GM12878 (cell line): ENCODE measurements at regions not wholly inside any gene's neighbourhood (a gene's known extent, or its start where the extent isn't known, plus 50 kb on each side); places are given as distances from the start of the nearest gene placed in this dataset.

Experiments
- ATAC-seq: fragments of 200-7000 bp; cut with Tn5 transposase; 3 replicates; pipeline ENCODE4 v1.9.1; 2020; ENCODE audit warnings: mild to moderate bottlenecking, moderate library complexity
- BruUV-seq: library from RNA; stranded (reverse); fragments of 400-500 nt; replicated peaks from 2 replicates; lab custom pipeline; 2021; lab: Mats Ljungman, UMichigan
- CTCF ChIA-PET: fragments of 300-600 bp; sonication (Branson Sonifier 250); formaldehyde crosslinking; extraction: SDS; loops from one replicate; lab custom pipeline; 2021; ENCODE audit warnings: inconsistent platforms; lab: Yijun Ruan, JAX
- POLR2A ChIA-PET: fragments of 350-600 bp; formaldehyde crosslinking; extraction: SDS; loops from one replicate; lab custom pipeline; 2021; ENCODE audit warnings: inconsistent platforms; lab: Charles Lee
- RAD21 ChIA-PET: fragments of 300-600 bp; sonication (Branson Sonifier 250); formaldehyde crosslinking; loops from one replicate; lab custom pipeline; 2023; ENCODE audit warnings: antibody characterized with exemption; ENCODE audit not compliant: unreplicated experiment; lab: Charles Lee
- SMC1A ChIA-PET: fragments of 300-600 bp; sonication (Branson Sonifier 250); formaldehyde crosslinking; loops from one replicate; lab custom pipeline; 2023; ENCODE audit not compliant: unreplicated experiment, uncharacterized antibody; lab: Charles Lee
- DNase-seq: peaks from one replicate; pipeline ENCODE4 v3.0.0-alpha.2; 2011; ENCODE audit warnings: low read depth, low spot score
- FAIRE-seq: peaks from 3 replicates; lab custom pipeline; 2011; peaks lifted over from hg19 to GRCh38; lab: Jason Lieb, UNC
- H2AFZ ChIP-seq: 2 replicates; pipeline ENCODE4 v1.6.0; 2011; ENCODE audit warnings: low read depth, low read length, control low read depth; ENCODE audit not compliant: control insufficient read depth
- H3K27ac ChIP-seq: 2 replicates; pipeline ENCODE4 v1.5.1; 2011; ENCODE audit warnings: control low read depth; ENCODE audit not compliant: control insufficient read depth, insufficient read depth
- H3K27me3 ChIP-seq, 2 experiments: replicated peaks in 1 of 2; 2 replicates each; pipeline versions ENCODE4 v1.6.0 to v1.6.1; 2011; ENCODE audit warnings: low read length in 1 of 2; ENCODE audit not compliant: control insufficient read depth in 2 of 2, insufficient read depth in 2 of 2
- H3K36me3 ChIP-seq, 2 experiments: 2 replicates each; pipeline ENCODE4 v1.5.1; 2011; ENCODE audit warnings: low read length in 1 of 2; ENCODE audit not compliant: control insufficient read depth in 2 of 2, insufficient read depth in 2 of 2
- H3K4me1 ChIP-seq: 2 replicates; pipeline ENCODE4 v1.6.1; 2011; ENCODE audit warnings: mild to moderate bottlenecking, low read length, moderate library complexity, mixed read lengths; ENCODE audit not compliant: control insufficient read depth, insufficient read depth
- H3K4me2 ChIP-seq: 2 replicates; pipeline ENCODE4 v1.6.0; 2011; ENCODE audit warnings: control low read depth; ENCODE audit not compliant: control insufficient read depth, insufficient read depth
- H3K4me3 ChIP-seq: fragments of 200-600 bp; sonication (generic); 2 replicates; pipeline ENCODE4 v1.5.1; 2016
- H3K79me2 ChIP-seq: 2 replicates; pipeline ENCODE4 v1.6.0; 2011; ENCODE audit warnings: low read length; ENCODE audit not compliant: control insufficient read depth, insufficient read depth
- H3K9ac ChIP-seq: 2 replicates; pipeline ENCODE4 v1.8.0; 2011; ENCODE audit warnings: low read length, control low read depth, mixed read lengths; ENCODE audit not compliant: control insufficient read depth, insufficient read depth
- H3K9me3 ChIP-seq: replicated peaks from 3 replicates; pipeline ENCODE4 v1.5.1; 2011; ENCODE audit warnings: mild to moderate bottlenecking, low read length; ENCODE audit not compliant: control insufficient read depth, insufficient read depth
- H4K20me1 ChIP-seq: 2 replicates; pipeline ENCODE4 v1.6.0; 2011; ENCODE audit not compliant: control insufficient read depth, insufficient read depth
- BRCA1 ChIP-seq: IDR thresholded peaks from 2 replicates; pipeline ENCODE4 v1.6.1; 2011; ENCODE audit warnings: low read depth, low read length, improper control_type of control experiment
- IKZF2 ChIP-seq, 2 experiments: fragments of 450-650 bp; IDR thresholded peaks; 2 replicates each; pipeline ENCODE4 v1.6.1; 2017; ENCODE audit warnings: mild to moderate bottlenecking in 2 of 2, moderate library complexity in 2 of 2
- JUNB ChIP-seq: IDR thresholded peaks from 2 replicates; pipeline ENCODE4 v1.6.1; 2016; ENCODE audit warnings: antibody characterized with exemption, mild to moderate bottlenecking
- NFXL1 ChIP-seq: fragments of 450-650 bp; IDR thresholded peaks from 2 replicates; pipeline ENCODE4 v1.6.1; 2017; ENCODE audit warnings: antibody characterized with exemption, mild to moderate bottlenecking, borderline replicate concordance
- POLR2AphosphoS5 ChIP-seq: IDR thresholded peaks from 2 replicates; pipeline ENCODE4 v1.6.1; 2011; ENCODE audit warnings: mild to moderate bottlenecking, low read length, inconsistent platforms
- SIN3A ChIP-seq: IDR thresholded peaks from 2 replicates; pipeline ENCODE4 v1.6.1; 2012; ENCODE audit warnings: low read depth, low read length, improper control_type of control experiment
- SIX5 ChIP-seq: IDR thresholded peaks from 2 replicates; pipeline ENCODE4 v1.6.1; 2011; ENCODE audit warnings: mild to moderate bottlenecking, low read depth, low read length, moderate library complexity; ENCODE audit not compliant: severe bottlenecking
- WGBS: methylation state at CpG from one replicate; pipeline ENCODE4 v1.1.6; 2016; ENCODE audit warnings: low lambda C conversion rate; ENCODE audit not compliant: insufficient replicate concordance, insufficient coverage; ENCODE audit errors: missing lambda C conversion rate; 5-methylcytosine and 5-hydroxymethylcytosine counted together
- in situ Hi-C: fragments of 300-500 bp; cut with MboI; formaldehyde crosslinking; loops from 9 replicates; pipeline ENCODE4 v1.14.3; 2018; ENCODE audit warnings: mixed read lengths
- intact Hi-C: fragments of 100-400 bp; cut with micrococcal nuclease; formaldehyde crosslinking; loops from one replicate; pipeline ENCODE4 v1.14.2; 2022; ENCODE audit not compliant: unreplicated experiment
- TF ChIP-seq, protein P1 (sequence below): fragments of 450-650 bp; IDR thresholded peaks from 2 replicates; pipeline ENCODE4 v1.6.1; 2016; ENCODE audit warnings: mild to moderate bottlenecking
- TF ChIP-seq, protein P2 (sequence below): fragments of 450-650 bp; IDR thresholded peaks from 2 replicates; pipeline ENCODE4 v1.6.1; 2017; ENCODE audit warnings: mild to moderate bottlenecking, moderate library complexity
- TF ChIP-seq, protein P3 (sequence below): IDR thresholded peaks from 2 replicates; pipeline ENCODE4 v1.6.1; 2012; ENCODE audit warnings: low read depth, low read length, improper control_type of control experiment
- TF ChIP-seq, protein P4 (sequence below): fragments of 450-650 bp; IDR thresholded peaks from 2 replicates; pipeline ENCODE4 v1.6.1; 2017; ENCODE audit warnings: mild to moderate bottlenecking, low read depth, inconsistent platforms; ENCODE audit not compliant: poor library complexity, severe bottlenecking

DNA sequence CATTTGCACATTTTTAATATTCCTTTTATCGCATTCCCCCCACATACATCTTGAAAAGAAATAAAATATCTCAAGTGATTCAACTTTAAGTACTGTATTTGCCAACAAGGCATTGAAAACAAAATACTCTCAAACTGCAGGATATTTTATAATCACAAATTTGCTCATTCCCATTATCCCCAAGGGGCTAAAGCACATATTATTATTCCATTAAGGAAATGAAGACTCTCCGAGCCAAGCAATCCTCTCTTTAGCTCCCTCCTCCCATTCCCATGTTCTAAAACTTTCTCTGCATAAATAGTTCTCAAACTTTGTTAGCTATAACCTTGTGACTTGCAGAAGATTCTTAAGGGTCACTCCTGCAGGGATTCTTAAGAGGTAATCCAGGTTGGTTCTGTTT lies 436.8 kb downstream of the KCNJ2 start (continued):
- TF ChIP-seq IKZF2 (IDR thresholded peaks at IDR 0.05) (no peak), JUNB (no peak), NFXL1 (no peak)
- TF ChIP-seq, protein P1, sequence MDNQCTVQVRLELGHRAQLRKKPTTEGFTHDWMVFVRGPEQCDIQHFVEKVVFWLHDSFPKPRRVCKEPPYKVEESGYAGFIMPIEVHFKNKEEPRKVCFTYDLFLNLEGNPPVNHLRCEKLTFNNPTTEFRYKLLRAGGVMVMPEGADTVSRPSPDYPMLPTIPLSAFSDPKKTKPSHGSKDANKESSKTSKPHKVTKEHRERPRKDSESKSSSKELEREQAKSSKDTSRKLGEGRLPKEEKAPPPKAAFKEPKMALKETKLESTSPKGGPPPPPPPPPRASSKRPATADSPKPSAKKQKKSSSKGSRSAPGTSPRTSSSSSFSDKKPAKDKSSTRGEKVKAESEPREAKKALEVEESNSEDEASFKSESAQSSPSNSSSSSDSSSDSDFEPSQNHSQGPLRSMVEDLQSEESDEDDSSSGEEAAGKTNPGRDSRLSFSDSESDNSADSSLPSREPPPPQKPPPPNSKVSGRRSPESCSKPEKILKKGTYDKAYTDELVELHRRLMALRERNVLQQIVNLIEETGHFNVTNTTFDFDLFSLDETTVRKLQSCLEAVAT: no peak
- TF ChIP-seq, protein P2, sequence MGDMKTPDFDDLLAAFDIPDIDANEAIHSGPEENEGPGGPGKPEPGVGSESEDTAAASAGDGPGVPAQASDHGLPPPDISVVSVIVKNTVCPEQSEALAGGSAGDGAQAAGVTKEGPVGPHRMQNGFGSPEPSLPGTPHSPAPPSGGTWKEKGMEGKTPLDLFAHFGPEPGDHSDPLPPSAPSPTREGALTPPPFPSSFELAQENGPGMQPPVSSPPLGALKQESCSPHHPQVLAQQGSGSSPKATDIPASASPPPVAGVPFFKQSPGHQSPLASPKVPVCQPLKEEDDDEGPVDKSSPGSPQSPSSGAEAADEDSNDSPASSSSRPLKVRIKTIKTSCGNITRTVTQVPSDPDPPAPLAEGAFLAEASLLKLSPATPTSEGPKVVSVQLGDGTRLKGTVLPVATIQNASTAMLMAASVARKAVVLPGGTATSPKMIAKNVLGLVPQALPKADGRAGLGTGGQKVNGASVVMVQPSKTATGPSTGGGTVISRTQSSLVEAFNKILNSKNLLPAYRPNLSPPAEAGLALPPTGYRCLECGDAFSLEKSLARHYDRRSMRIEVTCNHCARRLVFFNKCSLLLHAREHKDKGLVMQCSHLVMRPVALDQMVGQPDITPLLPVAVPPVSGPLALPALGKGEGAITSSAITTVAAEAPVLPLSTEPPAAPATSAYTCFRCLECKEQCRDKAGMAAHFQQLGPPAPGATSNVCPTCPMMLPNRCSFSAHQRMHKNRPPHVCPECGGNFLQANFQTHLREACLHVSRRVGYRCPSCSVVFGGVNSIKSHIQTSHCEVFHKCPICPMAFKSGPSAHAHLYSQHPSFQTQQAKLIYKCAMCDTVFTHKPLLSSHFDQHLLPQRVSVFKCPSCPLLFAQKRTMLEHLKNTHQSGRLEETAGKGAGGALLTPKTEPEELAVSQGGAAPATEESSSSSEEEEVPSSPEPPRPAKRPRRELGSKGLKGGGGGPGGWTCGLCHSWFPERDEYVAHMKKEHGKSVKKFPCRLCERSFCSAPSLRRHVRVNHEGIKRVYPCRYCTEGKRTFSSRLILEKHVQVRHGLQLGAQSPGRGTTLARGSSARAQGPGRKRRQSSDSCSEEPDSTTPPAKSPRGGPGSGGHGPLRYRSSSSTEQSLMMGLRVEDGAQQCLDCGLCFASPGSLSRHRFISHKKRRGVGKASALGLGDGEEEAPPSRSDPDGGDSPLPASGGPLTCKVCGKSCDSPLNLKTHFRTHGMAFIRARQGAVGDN: no peak
- TF ChIP-seq, all 136 proteins: peak for 0

DNA sequence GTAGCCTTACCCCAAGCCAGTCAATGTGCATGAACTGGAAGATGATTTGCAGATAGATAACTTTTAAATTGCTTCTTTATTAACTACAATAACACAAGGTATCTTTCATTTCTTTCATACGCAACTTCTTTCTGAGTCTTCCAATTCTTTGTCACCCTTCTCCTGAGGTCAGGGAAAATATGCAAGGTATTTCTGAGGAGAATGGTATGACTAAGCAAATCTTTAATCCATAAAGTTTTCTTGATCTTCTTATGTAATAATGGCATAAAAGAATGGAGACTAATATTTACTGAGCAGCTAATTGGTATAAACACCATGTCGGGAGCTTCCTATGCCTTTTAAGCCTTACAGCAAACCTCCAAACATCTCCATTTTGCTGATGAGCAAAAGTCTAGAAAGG lies 438.9 kb downstream of the KCNJ2 start:
- Histone ChIP-seq H4K20me1 (no peaks in the 10 kb centered on the region; the same call in 1 of the 2 replicates), H2AFZ (no peak overlapping the region), H3K27ac (no peak overlapping the region), H3K36me3 (no peaks in the 10 kb centered on the region), H3K4me1 (no peaks in the 10 kb centered on the region), H3K9me3 (no peaks in the 10 kb centered on the region), H3K27me3 (no peaks in the 10 kb centered on the region), H3K4me2 (no peak overlapping the region), H3K9ac (no peak overlapping the region), H3K4me3 (no peak overlapping the region), H3K79me2 (no peaks in the 10 kb centered on the region)
- ChIA-PET CTCF (no interaction called here), RAD21 (no interaction called here), SMC1A (no interaction called here), POLR2A (no interaction called here)
- BruUV-seq: no TSS peak
- in situ Hi-C loops: no loop called here
- ATAC-seq (no peak), DNase-seq (no peak), FAIRE-seq (no peak)
- intact Hi-C loops: no loop called here
- 63% methylated on average over 2 of the region's 2 CpGs for WGBS
- TF ChIP-seq BRCA1 (no peak), POLR2AphosphoS5 (no peak), SIN3A (no peak), SIX5 (no peak)
- TF ChIP-seq, protein P3, sequence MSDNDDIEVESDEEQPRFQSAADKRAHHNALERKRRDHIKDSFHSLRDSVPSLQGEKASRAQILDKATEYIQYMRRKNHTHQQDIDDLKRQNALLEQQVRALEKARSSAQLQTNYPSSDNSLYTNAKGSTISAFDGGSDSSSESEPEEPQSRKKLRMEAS: no peak
- TF ChIP-seq, protein P4, sequence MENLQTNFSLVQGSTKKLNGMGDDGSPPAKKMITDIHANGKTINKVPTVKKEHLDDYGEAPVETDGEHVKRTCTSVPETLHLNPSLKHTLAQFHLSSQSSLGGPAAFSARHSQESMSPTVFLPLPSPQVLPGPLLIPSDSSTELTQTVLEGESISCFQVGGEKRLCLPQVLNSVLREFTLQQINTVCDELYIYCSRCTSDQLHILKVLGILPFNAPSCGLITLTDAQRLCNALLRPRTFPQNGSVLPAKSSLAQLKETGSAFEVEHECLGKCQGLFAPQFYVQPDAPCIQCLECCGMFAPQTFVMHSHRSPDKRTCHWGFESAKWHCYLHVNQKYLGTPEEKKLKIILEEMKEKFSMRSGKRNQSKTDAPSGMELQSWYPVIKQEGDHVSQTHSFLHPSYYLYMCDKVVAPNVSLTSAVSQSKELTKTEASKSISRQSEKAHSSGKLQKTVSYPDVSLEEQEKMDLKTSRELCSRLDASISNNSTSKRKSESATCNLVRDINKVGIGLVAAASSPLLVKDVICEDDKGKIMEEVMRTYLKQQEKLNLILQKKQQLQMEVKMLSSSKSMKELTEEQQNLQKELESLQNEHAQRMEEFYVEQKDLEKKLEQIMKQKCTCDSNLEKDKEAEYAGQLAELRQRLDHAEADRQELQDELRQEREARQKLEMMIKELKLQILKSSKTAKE: no peak
- TF ChIP-seq, protein P2: no peak
